HS-5 (cell line): ENCODE measurements at regions not wholly inside any gene's neighbourhood (a gene's known extent, or its start where the extent isn't known, plus 50 kb on each side); places are given as distances from the start of the nearest gene placed in this dataset.
"Not testable (repeated sequence)": the region's sequence is repeated elsewhere in the genome, so short reads cannot be mapped to it uniquely, and the experiment has no call there.

Experiments used
- DNase-seq: peaks from one replicate; pipeline ENCODE4 v3.0.0-alpha.2; 2012; ENCODE audit warnings: low read depth

DNA sequence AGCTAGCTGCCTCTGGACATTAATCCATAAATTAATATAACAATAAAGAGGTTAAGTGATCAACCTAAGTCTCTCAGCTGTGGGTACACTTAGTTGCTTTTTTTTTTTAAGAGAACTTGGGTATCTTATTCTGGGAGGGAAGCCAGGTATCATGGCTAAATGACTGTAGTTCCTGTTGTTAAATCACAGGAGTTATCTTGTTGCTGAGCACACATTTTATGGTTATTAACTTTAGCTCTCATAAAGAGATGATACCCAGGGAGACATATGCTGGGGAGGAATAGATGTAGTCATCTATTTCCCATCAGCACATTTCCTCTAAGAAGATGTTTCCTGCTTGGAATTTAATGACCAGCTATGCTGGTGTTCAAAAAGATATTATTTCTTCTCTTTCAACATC is 227.8 kb downstream of the PTGER3 start:
- DNase-seq, result no peak

DNA sequence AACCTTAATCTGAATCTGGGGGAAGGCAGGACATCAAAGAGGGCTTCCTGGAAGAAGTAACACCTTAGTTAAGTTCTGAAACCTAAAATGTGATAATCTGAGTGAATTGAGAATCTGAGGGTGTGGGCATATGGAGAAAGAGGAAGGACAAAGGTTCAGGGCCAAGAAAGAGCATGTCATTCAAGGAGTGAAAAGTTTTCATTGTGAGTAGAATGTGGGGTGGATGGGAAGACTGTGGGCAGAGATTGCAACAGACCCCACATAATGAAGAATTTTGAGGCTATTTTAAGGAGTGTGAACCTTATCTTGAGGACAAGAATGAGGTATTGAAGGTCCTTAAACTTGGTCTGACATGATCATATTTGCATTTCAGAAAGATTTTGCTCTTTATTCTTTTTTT is 227.2 kb downstream of the PTGER3 start:
- no peak for DNase-seq

DNA sequence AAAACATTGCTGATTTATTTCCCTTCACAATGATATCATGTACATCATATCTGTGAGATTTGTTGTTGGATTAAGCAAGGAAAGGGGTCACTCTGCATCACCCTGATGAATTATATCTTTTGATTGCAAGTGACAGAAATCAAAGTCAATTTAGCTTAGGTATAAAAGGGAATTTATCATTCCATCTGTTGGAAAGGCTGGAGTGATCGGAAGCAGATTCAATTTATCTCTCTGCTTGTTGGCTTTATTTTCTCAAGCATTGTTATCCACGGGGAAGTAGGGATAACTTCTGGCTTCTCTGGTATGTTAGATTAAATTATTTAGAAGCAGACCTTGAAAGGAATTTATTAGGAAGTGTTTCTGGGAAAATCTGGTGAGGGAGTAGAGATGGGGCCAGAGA is 226.6 kb downstream of the PTGER3 start:
- no peak for DNase-seq

DNA sequence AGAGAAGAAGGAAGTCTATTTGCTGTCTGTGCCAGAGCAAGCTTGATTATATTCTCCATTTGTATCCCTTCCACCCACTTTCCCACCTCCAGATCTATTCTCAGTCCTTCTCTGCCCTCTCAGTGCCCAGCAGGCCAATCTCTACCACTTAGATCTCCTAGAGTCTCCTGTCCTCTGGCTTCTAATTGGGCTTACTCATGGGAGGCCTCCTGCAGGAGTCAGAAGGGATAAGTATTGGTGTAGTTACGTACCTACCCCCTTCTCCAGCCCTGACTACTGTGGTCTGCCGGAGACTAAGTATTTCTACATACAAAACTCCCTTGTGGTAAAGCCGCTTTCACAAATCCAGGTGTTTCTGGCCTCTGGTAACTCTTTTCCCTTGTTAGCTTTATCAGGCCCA is 221.2 kb downstream of the PTGER3 start:
- no peak for DNase-seq

DNA sequence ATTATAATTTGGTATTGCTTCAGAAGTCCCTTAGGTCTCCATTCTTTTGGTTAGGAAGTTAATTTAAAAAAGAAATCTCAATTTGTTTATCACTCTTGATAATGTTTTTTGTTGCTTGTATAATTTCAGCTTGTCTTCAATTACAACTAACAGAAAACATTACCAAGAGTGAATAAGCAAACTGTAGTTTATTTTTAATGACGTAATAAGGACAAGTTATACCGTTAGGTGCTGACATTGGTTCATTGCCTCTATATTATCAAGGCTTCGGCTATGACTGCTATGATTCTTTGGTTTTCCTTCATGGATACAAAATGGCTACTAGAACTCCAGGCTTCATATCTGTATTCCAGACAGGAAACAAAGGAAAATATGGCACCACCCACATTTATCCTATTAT is 220.6 kb downstream of the PTGER3 start:
- DNase-seq, result no peak

DNA sequence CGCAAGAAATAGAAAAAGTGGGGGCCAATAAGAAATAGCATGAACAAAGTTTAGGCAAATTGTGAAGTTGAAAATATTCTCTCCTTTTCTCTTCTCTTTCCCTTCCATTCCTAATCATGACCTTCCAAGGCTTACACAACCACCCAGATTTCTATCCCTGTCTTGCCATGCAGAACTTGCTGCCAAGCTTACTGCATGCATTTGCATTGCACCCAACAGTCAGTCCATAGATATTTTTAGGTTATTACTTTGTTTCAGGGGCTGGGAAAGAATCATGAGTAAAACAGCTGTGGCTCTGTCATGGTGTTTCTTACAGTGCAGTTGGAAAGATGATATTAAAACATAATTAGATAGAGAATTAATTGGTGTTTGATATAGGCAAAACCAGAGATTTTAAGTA is 219.4 kb downstream of the PTGER3 start:
- DNase-seq, result no peak

DNA sequence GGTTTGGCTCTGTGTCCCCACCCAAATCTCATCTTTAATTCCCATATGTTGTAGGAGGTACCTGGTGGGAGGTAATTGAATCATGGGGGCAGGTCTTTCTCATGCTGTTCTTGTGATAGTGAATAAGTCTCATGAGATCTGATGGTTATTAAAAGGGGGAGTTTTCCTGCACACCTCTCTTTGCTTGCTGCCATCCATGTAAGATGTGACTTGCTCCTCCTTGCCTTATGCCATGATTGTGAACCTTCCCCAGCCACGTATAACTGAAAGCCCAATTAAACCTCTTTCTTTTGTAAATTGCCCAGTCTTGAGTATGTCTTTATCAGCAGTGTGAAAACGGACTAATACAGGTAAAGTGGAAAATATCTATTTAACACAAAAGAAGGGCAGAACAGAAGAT is 213.3 kb downstream of the PTGER3 start:
- not testable (repeated sequence) for DNase-seq

DNA sequence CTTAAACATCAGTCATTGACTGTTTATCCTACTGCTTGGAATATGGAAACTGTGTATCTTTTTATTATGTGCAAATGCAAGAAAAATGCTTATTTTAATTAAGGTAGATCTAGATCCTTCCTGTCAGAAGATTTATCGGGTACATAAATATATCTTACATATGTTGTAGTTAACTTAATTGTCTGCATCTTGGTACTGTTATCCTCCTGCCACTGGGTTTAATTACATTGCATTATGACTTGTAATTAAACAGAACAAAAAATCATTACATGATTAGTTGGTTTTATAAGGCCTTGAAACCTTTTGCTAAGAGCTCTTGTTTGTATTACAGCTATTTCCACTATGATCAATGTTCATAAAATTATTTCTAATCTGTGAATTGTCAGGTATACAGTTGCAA is 211.2 kb downstream of the PTGER3 start:
- no peak for DNase-seq

DNA sequence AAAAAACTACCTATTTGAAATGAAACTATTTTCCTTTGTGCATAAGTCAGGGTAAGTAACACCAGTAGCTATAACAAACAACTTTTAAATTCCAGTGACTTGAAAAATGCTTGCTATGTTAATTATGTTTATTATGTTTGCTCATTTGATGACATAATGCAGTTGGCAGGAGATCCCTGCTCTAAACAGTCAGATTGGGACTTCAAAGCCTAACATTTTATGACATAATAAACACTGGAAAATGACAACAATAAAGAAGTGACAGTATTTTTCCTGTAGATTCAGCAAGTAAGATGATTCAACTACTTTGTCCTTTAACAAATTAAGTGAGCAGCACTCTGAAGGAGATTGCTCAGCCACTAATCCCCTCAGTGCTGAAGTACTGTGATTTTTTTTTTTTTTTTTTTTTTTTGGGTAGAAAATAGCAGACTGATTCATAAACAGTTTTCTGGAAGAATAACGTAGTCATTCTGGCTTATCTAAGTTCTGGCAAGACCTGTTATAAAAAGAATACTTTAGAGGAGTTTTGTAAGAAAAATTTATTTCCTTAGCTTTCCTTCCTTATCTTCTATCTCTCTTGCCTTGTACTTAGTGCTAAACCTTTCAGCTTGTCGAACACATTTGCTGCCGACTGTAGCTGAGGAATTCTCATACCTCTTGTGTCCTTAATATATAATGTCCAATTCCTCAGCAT is 207.2 kb downstream of the PTGER3 start:
- DNase-seq, result no peak

DNA sequence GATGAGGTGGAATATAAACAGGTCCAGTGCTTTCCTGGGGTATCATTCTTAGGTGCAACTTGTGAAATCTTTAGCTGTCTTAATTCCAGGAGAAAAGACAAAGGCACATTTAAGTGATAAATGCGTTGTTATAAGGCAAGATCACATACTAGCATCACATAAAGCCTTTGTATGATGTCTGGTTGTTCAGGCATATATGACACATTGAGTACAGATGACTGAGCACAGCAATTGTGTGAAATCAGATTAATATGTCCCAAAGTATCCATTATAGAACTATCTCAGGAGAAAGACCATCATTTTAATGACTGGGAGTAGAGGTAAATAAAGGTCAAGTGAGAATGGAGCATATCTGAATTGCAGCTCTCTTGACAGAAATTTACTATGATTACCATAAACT is 205.1 kb downstream of the PTGER3 start:
- no peak for DNase-seq

DNA sequence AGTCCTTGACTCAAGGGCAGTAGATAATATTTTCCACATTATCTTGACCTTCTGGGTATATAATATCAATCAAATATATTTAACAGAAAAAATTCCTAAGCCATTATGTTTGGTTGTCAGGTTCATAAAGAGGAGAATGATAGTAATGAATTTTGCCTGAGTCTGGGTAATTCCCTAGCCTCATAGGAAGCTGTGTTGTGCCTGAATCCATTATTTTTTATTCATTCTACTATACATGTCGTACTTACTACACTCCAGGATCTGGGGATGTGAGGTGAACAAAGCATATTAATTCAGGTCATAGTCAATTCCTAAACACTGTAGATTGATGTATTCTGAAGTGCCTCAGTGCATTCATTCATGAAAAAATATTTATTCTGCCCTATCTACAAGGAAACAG is 204.2 kb downstream of the PTGER3 start:
- DNase-seq, result no peak

DNA sequence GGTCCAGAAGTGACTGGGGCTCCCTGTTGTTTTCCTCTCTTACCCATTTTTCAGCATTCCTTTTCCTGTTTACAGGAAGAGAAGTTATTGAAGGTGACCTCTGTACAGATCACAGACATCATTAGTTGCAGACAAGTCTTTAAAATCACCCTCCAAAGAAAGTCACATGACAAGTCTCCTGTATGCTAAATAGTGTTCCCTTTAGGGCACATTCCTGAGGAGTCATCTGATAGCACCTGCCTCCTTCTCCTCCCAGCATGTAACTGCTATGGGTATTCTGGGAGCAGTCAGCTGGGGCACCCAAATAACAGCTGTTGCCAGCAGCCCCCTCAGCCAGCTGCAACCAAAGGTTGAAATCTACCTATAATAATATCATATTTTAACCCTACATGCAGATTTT is 200.6 kb downstream of the PTGER3 start:
- DNase-seq, result no peak

DNA sequence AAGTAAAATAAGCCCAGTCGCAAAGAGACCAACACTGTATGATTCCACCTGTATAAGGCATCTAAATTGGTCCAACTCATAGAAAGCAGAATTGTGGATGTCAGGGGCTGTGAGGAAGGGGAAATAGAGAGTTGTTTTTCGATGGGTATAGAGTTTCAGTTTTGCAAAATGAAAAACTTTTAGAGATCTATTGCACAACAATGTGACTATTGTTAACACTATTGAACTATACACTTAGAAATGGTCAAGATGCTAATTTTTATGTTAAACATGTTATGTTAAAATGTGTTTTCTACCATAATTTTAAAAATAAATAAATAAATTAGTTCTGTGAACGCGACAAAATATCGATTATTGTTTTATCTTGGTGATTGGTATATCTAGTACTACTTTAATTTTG is 192.4 kb downstream of the PTGER3 start:
- DNase-seq, result no peak

DNA sequence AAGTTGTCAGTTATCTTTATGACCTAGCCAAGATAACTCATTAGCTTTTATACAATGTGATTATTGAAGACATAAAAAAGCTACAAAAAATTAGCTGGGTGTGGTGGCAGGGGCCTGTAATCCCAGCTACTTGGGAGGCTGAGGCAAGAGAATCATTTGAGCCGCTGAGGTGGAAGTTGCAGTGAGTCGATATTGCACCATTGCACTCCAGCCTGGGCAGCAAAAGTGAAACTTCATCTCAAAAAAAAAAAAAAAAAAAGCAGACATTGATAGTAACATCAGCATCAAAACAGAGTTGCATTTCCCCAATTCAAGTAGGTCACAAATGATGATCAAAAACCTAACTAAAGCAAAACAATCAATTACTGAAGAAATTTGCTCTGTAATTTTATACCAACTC is 191.4 kb downstream of the PTGER3 start:
- no peak for DNase-seq

DNA sequence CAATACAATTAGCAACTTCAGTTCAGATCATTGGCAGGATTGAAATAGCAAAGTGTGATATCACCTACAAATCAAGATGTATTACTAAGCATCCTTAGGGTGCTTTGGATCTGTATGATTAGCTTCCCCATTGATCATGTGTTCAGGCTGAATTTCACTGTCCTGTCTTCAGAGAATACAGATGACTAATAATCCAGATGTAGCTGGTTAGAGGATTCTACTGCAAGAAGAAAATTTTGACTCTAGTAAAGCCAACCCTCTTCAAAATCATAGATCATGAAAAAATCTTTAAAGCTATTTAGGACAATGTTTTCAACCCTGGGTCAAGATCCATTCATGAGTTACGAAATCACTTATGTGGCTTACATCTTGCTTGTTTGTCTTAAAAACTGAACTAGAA is 184.4 kb downstream of the PTGER3 start:
- DNase-seq, result no peak

DNA sequence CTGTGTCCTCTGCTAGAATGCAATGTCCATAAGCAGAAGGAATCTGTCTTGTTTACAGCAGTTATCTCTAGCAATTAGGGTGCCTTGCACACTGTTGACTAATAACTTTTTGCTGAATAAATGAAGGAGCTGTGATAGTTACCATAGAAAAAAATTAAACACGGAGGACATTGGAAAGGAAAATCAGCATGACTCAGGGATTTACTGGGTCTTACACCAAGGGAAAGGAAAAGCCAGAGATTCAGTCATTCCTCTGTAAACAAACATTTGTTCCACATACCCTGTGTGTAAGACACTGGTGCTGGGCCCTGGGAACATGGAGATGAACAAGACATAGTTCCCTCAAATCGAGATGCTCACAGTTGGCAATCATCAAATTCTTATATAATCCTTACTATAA is 183.3 kb downstream of the PTGER3 start:
- no peak for DNase-seq

DNA sequence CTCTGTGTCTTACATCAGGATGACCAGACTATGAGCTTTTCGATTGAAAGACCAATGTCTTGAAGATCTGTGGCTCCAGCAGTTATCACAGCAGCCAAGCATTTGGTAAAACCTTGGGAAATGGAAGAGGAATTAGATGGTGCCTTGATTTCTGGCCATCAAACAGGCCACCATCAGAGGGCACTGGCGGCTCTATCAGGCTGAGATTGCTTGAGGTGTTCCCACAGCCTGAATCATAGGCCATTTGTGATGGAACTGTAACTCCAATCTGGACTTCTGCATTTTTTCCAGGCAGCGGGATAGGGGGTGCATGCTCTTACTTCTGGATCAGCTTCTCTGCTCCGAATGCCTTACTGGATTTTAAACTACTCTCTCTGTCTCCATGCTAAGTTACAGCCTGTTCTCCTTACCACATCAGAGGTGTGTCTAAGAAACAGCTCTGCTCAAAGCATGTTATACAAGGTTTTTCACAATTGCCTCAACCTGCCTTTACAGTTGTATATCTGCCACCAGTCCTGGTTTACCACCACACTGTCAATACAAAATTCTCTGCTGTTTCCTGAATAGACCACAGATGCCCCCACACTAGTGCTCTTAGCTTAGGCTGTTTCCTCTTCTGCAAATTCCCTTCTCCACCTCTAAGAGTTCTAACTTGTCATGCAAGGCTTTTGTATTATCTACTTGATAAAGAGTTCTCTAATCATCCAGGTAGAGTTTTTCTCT is 180.9 kb downstream of the PTGER3 start:
- no peak for DNase-seq

DNA sequence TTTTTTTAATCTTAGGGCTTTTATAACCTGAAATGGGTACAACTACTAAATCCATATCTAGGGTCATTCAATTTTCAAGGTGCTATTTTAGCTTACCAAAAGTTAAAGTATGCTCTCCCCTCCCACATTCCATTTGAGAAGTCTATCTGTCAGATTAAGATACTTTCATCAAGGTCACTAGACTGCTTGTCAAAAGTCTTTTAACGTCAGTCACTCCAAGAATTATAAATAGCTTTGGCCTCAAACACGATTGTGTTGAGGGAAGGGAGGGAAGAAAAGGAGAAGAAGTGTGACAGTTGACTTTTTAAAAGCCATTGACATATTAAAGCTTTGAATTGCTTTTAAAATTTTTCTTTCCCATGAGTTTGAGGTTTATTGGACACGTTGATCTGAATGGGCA is 175.8 kb downstream of the PTGER3 start:
- no peak for DNase-seq

DNA sequence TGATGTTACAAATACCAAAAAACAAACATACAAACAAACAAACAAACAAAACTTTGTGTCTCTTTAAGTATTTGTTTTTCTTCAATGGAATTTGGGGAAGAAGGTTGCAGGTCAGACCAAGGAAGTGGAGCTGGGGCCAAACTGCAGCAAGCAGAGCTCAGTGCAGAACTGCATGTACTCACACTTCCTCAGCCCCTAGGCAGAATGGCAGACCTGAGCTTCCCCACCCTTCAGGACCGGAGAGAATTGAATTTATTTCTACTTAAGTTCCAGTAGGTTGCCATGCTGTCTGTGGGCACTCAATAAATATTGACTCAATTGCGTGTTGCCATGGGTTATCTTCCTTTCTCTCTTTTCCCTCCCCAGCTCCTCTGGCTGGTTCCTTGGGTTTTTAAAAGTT is 173.6 kb downstream of the PTGER3 start:
- no peak for DNase-seq

DNA sequence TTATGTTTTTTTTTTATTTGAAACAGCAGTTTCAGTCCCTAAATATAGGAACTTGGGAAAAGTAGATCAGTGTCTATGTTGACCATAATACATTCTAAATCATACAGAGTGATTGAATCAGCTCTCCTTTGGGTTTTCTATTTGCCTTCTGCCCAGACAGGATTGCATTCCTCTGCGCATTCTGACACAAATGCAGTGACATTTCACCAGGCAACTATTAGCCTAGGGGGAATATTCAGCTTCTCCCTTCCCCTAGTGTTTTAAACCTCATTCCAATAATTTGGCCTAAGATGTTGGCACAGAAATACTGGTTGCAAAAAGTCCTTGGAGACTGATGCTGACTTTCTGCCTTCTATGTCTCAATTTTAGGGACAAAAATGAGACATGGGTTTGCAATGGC is 172.8 kb downstream of the PTGER3 start:
- DNase-seq, result no peak

DNA sequence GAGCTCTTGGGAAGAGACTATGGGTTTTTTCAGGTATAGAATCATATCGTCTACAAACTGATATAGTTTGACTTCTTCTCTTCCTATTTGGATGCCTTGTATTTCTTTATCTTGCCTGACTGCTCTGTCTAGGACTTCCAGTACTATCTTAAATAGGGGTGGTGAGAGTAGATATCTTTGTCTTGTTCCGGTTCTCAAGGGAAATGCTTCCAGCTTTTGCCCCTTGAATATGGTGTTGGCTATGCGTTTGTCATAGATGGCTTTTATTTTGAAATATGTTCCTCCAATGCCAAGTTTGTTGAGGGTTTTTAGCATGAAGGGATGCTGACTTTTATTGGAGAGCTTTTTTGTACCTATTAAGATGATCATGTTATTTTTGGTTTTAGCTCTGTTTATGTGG is 170.3 kb downstream of the PTGER3 start:
- no peak for DNase-seq

DNA sequence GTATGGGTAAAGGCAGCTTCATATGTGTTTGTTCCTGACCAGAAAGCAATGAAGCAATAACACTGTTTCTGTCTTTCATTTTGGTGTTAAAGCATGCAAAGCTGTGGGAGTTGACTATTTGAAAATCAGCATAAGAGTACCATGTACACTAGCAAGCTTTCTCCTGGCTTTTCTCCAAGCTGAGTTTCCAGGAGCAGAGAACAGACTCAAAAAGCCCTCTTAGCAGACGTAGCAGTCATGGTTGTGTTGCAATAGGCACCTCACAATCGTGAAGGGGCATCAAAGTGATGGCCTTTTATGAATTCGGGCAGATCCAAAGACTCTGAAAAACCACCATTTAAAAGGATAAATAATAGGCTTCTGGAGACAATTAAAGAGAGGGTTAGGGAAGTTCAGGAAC is 159.7 kb downstream of the PTGER3 start:
- DNase-seq, result no peak

DNA sequence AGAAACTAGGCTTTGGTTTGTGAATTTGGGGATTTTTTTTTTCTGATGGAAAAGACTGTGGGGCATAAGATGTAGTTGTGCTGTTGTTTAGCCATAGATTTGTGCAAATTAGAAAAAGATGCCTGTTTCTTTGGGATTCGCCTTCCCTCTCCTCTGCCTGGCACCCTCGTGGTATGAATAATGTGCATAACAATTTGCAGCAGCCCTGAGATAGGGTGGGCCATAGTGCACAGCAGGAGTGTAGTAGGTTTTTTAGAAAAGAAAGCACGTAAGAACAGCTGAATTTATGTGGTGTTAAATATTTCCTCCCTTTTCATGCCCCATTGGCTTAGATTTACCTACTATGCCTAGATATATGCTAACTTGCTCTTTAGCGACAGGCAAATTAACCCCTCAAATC is 158.9 kb downstream of the PTGER3 start:
- no peak for DNase-seq

DNA sequence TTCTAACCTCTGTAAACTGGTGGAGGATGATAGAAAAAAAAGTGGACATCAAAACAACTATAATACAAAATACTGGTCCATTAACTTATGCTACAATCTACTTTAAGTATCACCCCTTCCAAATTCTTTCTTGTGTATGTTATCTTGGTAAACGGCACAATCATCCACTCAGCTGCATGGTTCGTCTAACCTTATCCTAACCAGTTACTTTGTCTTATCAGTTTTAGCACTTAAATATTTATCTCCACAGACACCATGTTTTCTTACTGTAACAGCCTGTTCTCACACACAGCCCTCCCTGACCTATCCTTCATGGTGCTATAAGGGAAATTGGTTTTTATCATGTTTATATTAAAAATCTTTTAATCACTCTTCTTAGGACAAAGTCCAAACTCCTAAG is 157.2 kb downstream of the PTGER3 start:
- no peak for DNase-seq
